Muscle of leg (tissue), 3 donors: ENCODE measurements at regions not wholly inside any gene's neighbourhood (a gene's known extent, or its start where the extent isn't known, plus 50 kb on each side); places are given as distances from the start of the nearest gene placed in this dataset.
"Not testable (repeated sequence)": the region's sequence is repeated elsewhere in the genome, so short reads cannot be mapped to it uniquely, and the experiment has no call there.

Experiments used
- DNase-seq: peaks from one replicate; pipeline ENCODE4 v3.0.0; 2013
- H3K27ac ChIP-seq: one replicate; pipeline ENCODE4 v1.5.1; 2013; ENCODE audit warnings: mild to moderate bottlenecking, low read length, control low read depth
- H3K27me3 ChIP-seq: one replicate; pipeline ENCODE4 v1.6.1; 2013; ENCODE audit warnings: low read length; ENCODE audit not compliant: control insufficient read depth, insufficient read depth
- H3K36me3 ChIP-seq: one replicate; pipeline ENCODE4 v1.6.1; 2013; ENCODE audit warnings: low read length; ENCODE audit not compliant: control insufficient read depth, insufficient read depth
- H3K4me1 ChIP-seq: one replicate; pipeline ENCODE4 v1.6.1; 2013; ENCODE audit warnings: low read length; ENCODE audit not compliant: control insufficient read depth, insufficient read depth
- H3K4me3 ChIP-seq: one replicate; pipeline ENCODE4 v1.5.1; 2013; ENCODE audit warnings: low read length, control low read depth
- H3K9me3 ChIP-seq: replicated peaks from 2 replicates; pipeline ENCODE4 v1.6.1; 2013; ENCODE audit warnings: low read depth, low read length; ENCODE audit not compliant: control insufficient read depth
- WGBS: methylation state at CpG from one replicate; pipeline ENCODE4 v1.1.5; 2013; ENCODE audit warnings: missing lambda C conversion rate; ENCODE audit not compliant: insufficient coverage; 5-methylcytosine and 5-hydroxymethylcytosine counted together

GRCh38 chr13:54234607-54235006, 1206.0 kb downstream of the OLFM4 start:
- Histone ChIP-seq H3K4me1 (no peaks in the 10 kb centered on the region), H3K27ac (no peak overlapping the region), H3K4me3 (no peak overlapping the region), H3K9me3 (no peaks in the 10 kb centered on the region), H3K27me3 (no peaks in the 10 kb centered on the region), H3K36me3 (no peaks in the 10 kb centered on the region)
- no peak for DNase-seq
- WGBS, result 60% methylated on average over 1 of the region's 7 CpGs

DNA sequence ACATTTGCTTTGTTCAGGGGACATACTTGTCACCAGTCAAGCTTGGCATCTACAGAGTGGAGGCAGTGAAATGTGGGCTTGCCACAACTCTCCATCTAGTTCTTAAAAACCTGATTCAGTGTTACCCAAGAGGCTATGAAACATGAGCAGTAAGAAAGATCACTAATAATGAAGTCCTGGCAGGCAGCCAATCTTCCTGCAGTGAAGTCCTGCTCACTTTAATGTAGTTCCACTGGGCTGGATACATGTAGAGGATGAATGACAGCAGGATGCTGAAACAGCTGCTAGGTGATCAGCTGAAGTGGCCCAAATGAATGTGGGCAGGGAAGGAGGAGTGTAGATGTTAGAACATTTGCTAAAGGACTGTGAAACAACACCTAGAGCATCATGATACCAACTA, 1213.1 kb downstream of the OLFM4 start:
- Histone ChIP-seq H3K27me3 (no peaks in the 10 kb centered on the region), H3K4me3 (no peak overlapping the region), H3K9me3 (no peaks in the 10 kb centered on the region), H3K4me1 (no peaks in the 10 kb centered on the region), H3K27ac (no peak overlapping the region), H3K36me3 (no peaks in the 10 kb centered on the region)
- peak; percentile 25 for DNase-seq

DNA sequence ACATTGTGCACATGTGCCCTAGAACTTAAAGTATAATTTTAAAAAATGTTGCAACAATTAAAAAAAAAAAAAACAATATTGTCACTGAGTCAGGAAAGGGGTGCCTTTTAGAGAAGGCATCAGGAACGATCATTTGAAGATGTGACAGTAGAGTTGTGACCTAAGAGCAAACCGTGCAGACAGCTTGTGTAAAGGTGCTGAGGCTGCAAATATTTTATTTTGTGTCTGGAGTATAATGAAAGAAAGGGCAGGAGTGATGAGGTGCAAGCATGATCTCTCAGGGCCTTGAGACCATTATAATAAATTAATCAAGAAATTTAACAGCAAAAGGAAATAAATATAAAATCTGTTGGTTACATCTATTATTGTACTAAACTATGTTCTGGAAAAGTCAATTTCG, 1219.7 kb downstream of the OLFM4 start:
- Histone ChIP-seq H3K4me1 (no peaks in the 10 kb centered on the region), H3K9me3 (no peaks in the 10 kb centered on the region), H3K4me3 (no peak overlapping the region), H3K27ac (no peak overlapping the region), H3K36me3 (no peaks in the 10 kb centered on the region), H3K27me3 (no peaks in the 10 kb centered on the region)
- DNase-seq, result no peak
- WGBS, result 48% methylated on average over 2 of the region's 3 CpGs

GRCh38 chr13:54261856-54262255, 1233.2 kb downstream of the OLFM4 start:
- no peak overlapping the region for H3K4me3 ChIP-seq
- H3K4me1 ChIP-seq, result no peaks in the 10 kb centered on the region
- H3K27me3 ChIP-seq, result no peaks in the 10 kb centered on the region
- H3K27ac ChIP-seq, result no peak overlapping the region
- no peaks in the 10 kb centered on the region for H3K36me3 ChIP-seq
- no peaks in the 10 kb centered on the region for H3K9me3 ChIP-seq
- WGBS, result no CpG with 5 or more reads among the region's 2 CpGs
- DNase-seq, result no peak

- no peak for DNase-seq
- Histone ChIP-seq H3K27ac (no peak overlapping the region), H3K4me3 (no peak overlapping the region), H3K27me3 (no peaks in the 10 kb centered on the region), H3K9me3 (no peaks in the 10 kb centered on the region), H3K36me3 (no peaks in the 10 kb centered on the region), H3K4me1 (no peaks in the 10 kb centered on the region)
Observed at GRCh38 chr13:54263868-54264267, 1235.3 kb downstream of the OLFM4 start.

- DNase-seq, H3K27me3 ChIP-seq, H3K4me1 ChIP-seq, H3K4me3 ChIP-seq, H3K9me3 ChIP-seq, H3K36me3 ChIP-seq, H3K27ac ChIP-seq: not testable (repeated sequence)
- no CpG with 5 or more reads among the region's 6 CpGs for WGBS
Observed at GRCh38 chr13:54267253-54267668, 1238.6 kb downstream of the OLFM4 start.

GRCh38 chr13:54268013-54268695, 1239.5 kb downstream of the OLFM4 start:
- 90% methylated on average over 6 of the region's 11 CpGs for WGBS
- not testable (repeated sequence) for H3K36me3 ChIP-seq, DNase-seq, H3K27ac ChIP-seq, H3K4me3 ChIP-seq, H3K27me3 ChIP-seq, H3K9me3 ChIP-seq, H3K4me1 ChIP-seq

DNA sequence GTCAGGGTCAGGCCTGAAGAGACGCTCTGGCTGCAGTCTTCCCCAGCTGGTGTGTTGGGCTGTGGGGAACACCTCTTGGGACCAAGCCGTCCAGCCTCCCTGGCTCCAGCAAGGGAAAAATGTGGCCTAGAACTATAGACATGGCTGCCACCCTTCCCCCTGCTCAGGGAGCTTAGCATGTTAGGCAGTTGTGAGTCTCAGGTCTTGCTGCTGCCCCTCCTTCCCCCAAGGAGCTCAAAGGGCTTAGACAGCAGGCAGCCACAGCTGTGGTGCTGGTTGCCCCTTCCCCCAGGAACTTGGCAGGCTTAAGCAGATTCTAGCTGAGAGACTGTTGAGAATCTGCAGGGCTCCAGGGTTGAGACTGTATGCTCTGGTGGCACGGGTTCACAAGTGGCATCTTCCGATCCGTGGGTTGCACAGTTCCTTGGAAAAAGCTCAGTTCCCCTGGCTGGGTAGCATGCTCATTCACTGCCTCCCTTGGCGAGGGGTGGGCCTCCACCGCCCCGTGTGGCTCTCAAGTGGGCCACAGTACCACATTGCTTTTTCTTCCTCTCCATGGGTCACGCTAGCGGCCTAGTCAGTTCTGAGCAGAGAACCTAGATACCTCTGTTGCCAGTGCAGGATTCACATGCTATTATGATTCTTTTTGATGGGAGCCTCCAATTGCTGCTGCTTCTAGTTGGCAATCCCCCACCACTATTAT, 1258.6 kb downstream of the OLFM4 start:
- H3K27me3 ChIP-seq, result no peaks in the 10 kb centered on the region
- WGBS, result 86% methylated on average over 8 of the region's 10 CpGs

DNA sequence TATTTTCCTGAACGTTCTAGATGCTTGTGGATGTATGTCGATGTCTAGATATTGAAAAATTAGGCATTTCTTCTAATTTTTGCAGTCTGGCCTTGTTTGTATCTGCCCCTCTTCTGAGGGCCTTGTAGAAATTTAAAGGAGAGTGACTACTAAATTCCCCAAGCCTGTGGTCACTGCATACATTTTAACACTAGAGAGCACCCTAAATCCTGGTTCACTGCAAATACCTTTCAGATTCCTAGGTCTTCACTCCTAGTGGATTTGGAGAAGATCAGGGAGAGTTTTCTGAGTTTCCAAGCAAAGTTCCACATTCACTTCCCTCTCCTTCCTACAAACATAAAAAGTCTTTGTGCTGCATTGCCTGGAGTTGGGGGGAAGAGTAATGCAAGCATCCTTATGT, 1272.5 kb downstream of the OLFM4 start:
- Histone ChIP-seq H3K27me3 (no peaks in the 10 kb centered on the region), H3K27ac (no peak overlapping the region), H3K4me1 (no peaks in the 10 kb centered on the region), H3K9me3 (peaks cover 6% of the 10 kb centered on the region), H3K4me3 (no peak overlapping the region), H3K36me3 (no peaks in the 10 kb centered on the region)
- DNase-seq, result no peak
- WGBS, result no CpG with 5 or more reads among the region's 2 CpGs

More for the DNA sequence above, 1258.6 kb downstream of the OLFM4 start:
- Histone ChIP-seq H3K9me3 (peaks cover 15% of the 10 kb centered on the region), H3K27ac (no peak overlapping the region), H3K36me3 (no peaks in the 10 kb centered on the region), H3K4me3 (no peak overlapping the region), H3K4me1 (no peaks in the 10 kb centered on the region)
- no peak for DNase-seq

GRCh38 chr13:54305377-54305776, 1276.8 kb downstream of the OLFM4 start:
- no peak for DNase-seq
- Histone ChIP-seq H3K27me3 (no peaks in the 10 kb centered on the region), H3K9me3 (peaks cover 6% of the 10 kb centered on the region), H3K4me3 (no peak overlapping the region), H3K27ac (no peak overlapping the region), H3K4me1 (no peaks in the 10 kb centered on the region), H3K36me3 (no peaks in the 10 kb centered on the region)
- 100% methylated on average over 1 of the region's 1 CpG for WGBS
